CD1c-positive myeloid dendritic cell (primary cell): ENCODE measurements at regions not wholly inside any gene's neighbourhood (a gene's known extent, or its start where the extent isn't known, plus 50 kb on each side); places are given as distances from the start of the nearest gene placed in this dataset.

ENCODE experiments used
- DNase-seq: peaks from one replicate; pipeline ENCODE4 v3.0.0-alpha.2; 2016; ENCODE audit errors: extremely low spot score

- no peak for DNase-seq
These were observed 150.6 kb upstream of the RAB12 start for GRCh38 chr18:8458546-8459215.

GRCh38 chr18:8460748-8461147 lies 148.5 kb upstream of the RAB12 start:
- no peak for DNase-seq

GRCh38 chr18:8461544-8461943 lies 147.7 kb upstream of the RAB12 start:
- DNase-seq, result no peak

- DNase-seq, result no peak
These were observed 146.5 kb upstream of the RAB12 start for GRCh38 chr18:8462651-8463185.

GRCh38 chr18:8463791-8464190 lies 145.4 kb upstream of the RAB12 start:
- DNase-seq, result no peak

GRCh38 chr18:8468191-8468590 lies 141.0 kb upstream of the RAB12 start:
- DNase-seq, result no peak

GRCh38 chr18:8468921-8469335 lies 140.3 kb upstream of the RAB12 start:
- no peak for DNase-seq

GRCh38 chr18:8469544-8470130 lies 139.6 kb upstream of the RAB12 start:
- DNase-seq, result no peak

GRCh38 chr18:8471372-8471771 lies 137.9 kb upstream of the RAB12 start:
- DNase-seq, result no peak

GRCh38 chr18:8474661-8475060 lies 134.6 kb upstream of the RAB12 start:
- DNase-seq, result no peak

GRCh38 chr18:8477615-8478014 lies 131.6 kb upstream of the RAB12 start:
- DNase-seq, result no peak

GRCh38 chr18:8478166-8478967 lies 130.9 kb upstream of the RAB12 start:
- DNase-seq, result peak; percentile 63

GRCh38 chr18:8478968-8479370 lies 130.3 kb upstream of the RAB12 start:
- no peak for DNase-seq

- no peak for DNase-seq
These were observed 129.4 kb upstream of the RAB12 start for GRCh38 chr18:8479789-8480188.

- no peak for DNase-seq
These were observed 128.5 kb upstream of the RAB12 start for GRCh38 chr18:8480506-8481328.

- no peak for DNase-seq
These were observed 124.3 kb upstream of the RAB12 start for GRCh38 chr18:8484951-8485350.

- DNase-seq, result no peak
These were observed 119.5 kb upstream of the RAB12 start for GRCh38 chr18:8489761-8490160.

- DNase-seq, result no peak
These were observed 117.7 kb upstream of the RAB12 start for GRCh38 chr18:8491516-8491915.

GRCh38 chr18:8493141-8493540 lies 116.1 kb upstream of the RAB12 start:
- DNase-seq, result no peak

GRCh38 chr18:8496186-8496585 lies 113.1 kb upstream of the RAB12 start:
- DNase-seq, result no peak

GRCh38 chr18:8498905-8499304 lies 110.3 kb upstream of the RAB12 start:
- no peak for DNase-seq
